K562 (cell line): ENCODE measurements at regions not wholly inside any gene's neighbourhood (a gene's known extent, or its start where the extent isn't known, plus 50 kb on each side); places are given as distances from the start of the nearest gene placed in this dataset.
A peak's percentile ranks its signal among the peaks of the same experiment; 100 is the strongest.

Experiments used
- C11orf30 ChIP-seq: fragments of 450-650 bp; IDR thresholded peaks from 2 replicates; pipeline ENCODE4 v1.6.1; 2016; ENCODE audit warnings: low read depth, mild to moderate bottlenecking
- DACH1 ChIP-seq: fragments of 450-650 bp; IDR thresholded peaks from 2 replicates; pipeline ENCODE4 v1.6.1; 2018; ENCODE audit not compliant: partially characterized antibody
- ELF1 ChIP-seq: fragments of 200-800 bp; sonication (Bioruptor generic); IDR thresholded peaks from 2 replicates; pipeline ENCODE4 v1.6.1; 2016; ENCODE audit warnings: missing genetic modification characterization, missing compliant biosample characterization
- WHSC1 ChIP-seq: IDR thresholded peaks from one replicate; pipeline ENCODE4 v1.6.1; 2012; ENCODE audit warnings: low read length, control low read depth, inconsistent platforms
- ZFP36 ChIP-seq: fragments of 150-350 bp; IDR thresholded peaks from 2 replicates; pipeline ENCODE4 v1.6.1; 2018; ENCODE audit warnings: low read length, low read depth; ENCODE audit not compliant: partially characterized antibody
- ZFPM2 ChIP-seq: fragments of 250-450 bp; sonication (Bioruptor Pico); IDR thresholded peaks from 2 replicates; pipeline ENCODE4 v1.5.1; 2022; ENCODE audit warnings: mild to moderate bottlenecking
- ZKSCAN1 ChIP-seq: fragments of 150-350 bp; IDR thresholded peaks from 2 replicates; pipeline ENCODE4 v1.6.1; 2016; ENCODE audit warnings: low read depth, low read length
- ZKSCAN8 ChIP-seq: fragments of 200-800 bp; sonication (Bioruptor generic); IDR thresholded peaks from 2 replicates; pipeline ENCODE4 v1.6.1; 2016; ENCODE audit warnings: missing genetic modification characterization, missing compliant biosample characterization
- ZNF282 ChIP-seq: sonication (generic); formaldehyde crosslinking; IDR thresholded peaks from 2 replicates; pipeline ENCODE4 v1.8.1; 2023; ENCODE audit warnings: missing genetic modification reagents
- TF ChIP-seq, protein P1 (sequence below): fragments of 450-650 bp; IDR thresholded peaks from 2 replicates; pipeline ENCODE4 v1.6.1; 2016; ENCODE audit warnings: mild to moderate bottlenecking, moderate library complexity
- TF ChIP-seq, protein P2 (sequence below): sonication (generic); formaldehyde crosslinking; IDR thresholded peaks from 2 replicates; pipeline ENCODE4 v1.8.1; 2023; ENCODE audit warnings: mild to moderate bottlenecking, missing genetic modification reagents, moderate library complexity
- TF ChIP-seq, protein P3 (sequence below): IDR thresholded peaks from 2 replicates; pipeline ENCODE4 v1.6.1; 2011; ENCODE audit warnings: borderline replicate concordance, low read depth, mild to moderate bottlenecking, moderate library complexity, low read length; ENCODE audit not compliant: insufficient read depth, poor library complexity, severe bottlenecking

DNA sequence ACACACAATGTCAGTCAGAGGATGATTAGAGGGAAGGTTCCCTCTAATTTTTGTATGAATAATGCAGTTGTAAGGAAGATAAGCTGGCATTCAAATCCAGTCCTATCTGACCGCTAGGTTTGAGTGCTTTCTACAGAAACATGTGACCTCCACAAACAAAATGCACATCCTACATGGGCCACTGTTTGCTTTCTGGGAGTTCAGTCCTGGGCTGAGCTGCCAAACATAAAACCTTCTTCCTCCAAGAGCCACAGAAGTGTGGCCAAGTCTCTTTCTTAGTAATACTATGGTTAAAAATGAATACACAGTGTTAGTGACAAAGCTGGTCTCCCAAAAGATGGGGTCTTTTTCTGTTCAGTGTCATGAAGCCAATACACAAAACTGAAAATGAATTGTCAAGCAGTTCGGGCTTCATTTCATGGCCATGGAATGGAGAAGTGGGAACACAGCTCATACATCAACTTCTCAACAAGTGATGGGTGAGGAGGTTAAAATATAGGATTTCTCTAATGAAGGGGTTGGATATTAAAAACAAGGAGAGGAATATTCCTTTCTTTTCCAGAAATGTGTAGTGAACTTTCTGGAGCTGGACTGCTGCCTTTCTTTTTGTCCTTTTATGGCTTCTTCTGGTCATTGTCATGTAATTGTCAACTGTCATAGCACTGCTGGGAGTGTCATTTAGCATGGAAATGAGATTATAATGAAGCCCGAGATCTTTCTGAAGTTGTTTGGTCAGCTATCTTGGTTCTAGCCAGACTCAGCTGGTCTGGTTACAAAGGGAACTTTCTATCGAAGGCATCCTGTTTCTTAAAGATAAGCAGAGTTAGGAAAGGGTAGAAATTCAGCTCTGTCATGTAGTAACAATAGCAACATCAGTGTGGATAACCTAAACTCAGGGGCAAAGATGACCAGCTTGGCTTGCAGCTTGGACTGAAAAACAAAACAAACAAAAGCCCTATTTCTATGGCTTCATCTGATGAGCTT is 135.1 kb downstream of the CHD1L start (continued):
- TF ChIP-seq, protein P1, sequence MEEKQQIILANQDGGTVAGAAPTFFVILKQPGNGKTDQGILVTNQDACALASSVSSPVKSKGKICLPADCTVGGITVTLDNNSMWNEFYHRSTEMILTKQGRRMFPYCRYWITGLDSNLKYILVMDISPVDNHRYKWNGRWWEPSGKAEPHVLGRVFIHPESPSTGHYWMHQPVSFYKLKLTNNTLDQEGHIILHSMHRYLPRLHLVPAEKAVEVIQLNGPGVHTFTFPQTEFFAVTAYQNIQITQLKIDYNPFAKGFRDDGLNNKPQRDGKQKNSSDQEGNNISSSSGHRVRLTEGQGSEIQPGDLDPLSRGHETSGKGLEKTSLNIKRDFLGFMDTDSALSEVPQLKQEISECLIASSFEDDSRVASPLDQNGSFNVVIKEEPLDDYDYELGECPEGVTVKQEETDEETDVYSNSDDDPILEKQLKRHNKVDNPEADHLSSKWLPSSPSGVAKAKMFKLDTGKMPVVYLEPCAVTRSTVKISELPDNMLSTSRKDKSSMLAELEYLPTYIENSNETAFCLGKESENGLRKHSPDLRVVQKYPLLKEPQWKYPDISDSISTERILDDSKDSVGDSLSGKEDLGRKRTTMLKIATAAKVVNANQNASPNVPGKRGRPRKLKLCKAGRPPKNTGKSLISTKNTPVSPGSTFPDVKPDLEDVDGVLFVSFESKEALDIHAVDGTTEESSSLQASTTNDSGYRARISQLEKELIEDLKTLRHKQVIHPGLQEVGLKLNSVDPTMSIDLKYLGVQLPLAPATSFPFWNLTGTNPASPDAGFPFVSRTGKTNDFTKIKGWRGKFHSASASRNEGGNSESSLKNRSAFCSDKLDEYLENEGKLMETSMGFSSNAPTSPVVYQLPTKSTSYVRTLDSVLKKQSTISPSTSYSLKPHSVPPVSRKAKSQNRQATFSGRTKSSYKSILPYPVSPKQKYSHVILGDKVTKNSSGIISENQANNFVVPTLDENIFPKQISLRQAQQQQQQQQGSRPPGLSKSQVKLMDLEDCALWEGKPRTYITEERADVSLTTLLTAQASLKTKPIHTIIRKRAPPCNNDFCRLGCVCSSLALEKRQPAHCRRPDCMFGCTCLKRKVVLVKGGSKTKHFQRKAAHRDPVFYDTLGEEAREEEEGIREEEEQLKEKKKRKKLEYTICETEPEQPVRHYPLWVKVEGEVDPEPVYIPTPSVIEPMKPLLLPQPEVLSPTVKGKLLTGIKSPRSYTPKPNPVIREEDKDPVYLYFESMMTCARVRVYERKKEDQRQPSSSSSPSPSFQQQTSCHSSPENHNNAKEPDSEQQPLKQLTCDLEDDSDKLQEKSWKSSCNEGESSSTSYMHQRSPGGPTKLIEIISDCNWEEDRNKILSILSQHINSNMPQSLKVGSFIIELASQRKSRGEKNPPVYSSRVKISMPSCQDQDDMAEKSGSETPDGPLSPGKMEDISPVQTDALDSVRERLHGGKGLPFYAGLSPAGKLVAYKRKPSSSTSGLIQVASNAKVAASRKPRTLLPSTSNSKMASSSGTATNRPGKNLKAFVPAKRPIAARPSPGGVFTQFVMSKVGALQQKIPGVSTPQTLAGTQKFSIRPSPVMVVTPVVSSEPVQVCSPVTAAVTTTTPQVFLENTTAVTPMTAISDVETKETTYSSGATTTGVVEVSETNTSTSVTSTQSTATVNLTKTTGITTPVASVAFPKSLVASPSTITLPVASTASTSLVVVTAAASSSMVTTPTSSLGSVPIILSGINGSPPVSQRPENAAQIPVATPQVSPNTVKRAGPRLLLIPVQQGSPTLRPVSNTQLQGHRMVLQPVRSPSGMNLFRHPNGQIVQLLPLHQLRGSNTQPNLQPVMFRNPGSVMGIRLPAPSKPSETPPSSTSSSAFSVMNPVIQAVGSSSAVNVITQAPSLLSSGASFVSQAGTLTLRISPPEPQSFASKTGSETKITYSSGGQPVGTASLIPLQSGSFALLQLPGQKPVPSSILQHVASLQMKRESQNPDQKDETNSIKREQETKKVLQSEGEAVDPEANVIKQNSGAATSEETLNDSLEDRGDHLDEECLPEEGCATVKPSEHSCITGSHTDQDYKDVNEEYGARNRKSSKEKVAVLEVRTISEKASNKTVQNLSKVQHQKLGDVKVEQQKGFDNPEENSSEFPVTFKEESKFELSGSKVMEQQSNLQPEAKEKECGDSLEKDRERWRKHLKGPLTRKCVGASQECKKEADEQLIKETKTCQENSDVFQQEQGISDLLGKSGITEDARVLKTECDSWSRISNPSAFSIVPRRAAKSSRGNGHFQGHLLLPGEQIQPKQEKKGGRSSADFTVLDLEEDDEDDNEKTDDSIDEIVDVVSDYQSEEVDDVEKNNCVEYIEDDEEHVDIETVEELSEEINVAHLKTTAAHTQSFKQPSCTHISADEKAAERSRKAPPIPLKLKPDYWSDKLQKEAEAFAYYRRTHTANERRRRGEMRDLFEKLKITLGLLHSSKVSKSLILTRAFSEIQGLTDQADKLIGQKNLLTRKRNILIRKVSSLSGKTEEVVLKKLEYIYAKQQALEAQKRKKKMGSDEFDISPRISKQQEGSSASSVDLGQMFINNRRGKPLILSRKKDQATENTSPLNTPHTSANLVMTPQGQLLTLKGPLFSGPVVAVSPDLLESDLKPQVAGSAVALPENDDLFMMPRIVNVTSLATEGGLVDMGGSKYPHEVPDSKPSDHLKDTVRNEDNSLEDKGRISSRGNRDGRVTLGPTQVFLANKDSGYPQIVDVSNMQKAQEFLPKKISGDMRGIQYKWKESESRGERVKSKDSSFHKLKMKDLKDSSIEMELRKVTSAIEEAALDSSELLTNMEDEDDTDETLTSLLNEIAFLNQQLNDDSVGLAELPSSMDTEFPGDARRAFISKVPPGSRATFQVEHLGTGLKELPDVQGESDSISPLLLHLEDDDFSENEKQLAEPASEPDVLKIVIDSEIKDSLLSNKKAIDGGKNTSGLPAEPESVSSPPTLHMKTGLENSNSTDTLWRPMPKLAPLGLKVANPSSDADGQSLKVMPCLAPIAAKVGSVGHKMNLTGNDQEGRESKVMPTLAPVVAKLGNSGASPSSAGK = 0 out of 2 replicates have a peak, but pooled peaks have one; percentile 41
- no peak for TF ChIP-seq ZNF282 (CRISPR knock-in tag)
- TF ChIP-seq, protein P2, sequence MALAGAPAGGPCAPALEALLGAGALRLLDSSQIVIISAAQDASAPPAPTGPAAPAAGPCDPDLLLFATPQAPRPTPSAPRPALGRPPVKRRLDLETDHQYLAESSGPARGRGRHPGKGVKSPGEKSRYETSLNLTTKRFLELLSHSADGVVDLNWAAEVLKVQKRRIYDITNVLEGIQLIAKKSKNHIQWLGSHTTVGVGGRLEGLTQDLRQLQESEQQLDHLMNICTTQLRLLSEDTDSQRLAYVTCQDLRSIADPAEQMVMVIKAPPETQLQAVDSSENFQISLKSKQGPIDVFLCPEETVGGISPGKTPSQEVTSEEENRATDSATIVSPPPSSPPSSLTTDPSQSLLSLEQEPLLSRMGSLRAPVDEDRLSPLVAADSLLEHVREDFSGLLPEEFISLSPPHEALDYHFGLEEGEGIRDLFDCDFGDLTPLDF (CRISPR knock-in tag) = no peak
- no peak for TF ChIP-seq WHSC1
- TF ChIP-seq ZKSCAN1 = 0 out of 2 replicates have a peak, but pooled peaks have one; percentile 40
- peak; percentile 15 for TF ChIP-seq ZFP36
- TF ChIP-seq, protein P3, sequence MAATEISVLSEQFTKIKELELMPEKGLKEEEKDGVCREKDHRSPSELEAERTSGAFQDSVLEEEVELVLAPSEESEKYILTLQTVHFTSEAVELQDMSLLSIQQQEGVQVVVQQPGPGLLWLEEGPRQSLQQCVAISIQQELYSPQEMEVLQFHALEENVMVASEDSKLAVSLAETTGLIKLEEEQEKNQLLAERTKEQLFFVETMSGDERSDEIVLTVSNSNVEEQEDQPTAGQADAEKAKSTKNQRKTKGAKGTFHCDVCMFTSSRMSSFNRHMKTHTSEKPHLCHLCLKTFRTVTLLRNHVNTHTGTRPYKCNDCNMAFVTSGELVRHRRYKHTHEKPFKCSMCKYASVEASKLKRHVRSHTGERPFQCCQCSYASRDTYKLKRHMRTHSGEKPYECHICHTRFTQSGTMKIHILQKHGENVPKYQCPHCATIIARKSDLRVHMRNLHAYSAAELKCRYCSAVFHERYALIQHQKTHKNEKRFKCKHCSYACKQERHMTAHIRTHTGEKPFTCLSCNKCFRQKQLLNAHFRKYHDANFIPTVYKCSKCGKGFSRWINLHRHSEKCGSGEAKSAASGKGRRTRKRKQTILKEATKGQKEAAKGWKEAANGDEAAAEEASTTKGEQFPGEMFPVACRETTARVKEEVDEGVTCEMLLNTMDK = no peak
- peak; percentile 87 for TF ChIP-seq C11orf30
- no peak; the same call in none of the 2 replicates for TF ChIP-seq ZKSCAN8 (CRISPR knock-in tag)
- TF ChIP-seq DACH1 = peak; percentile 53
- TF ChIP-seq ELF1 (tag) = no peak
- TF ChIP-seq ZFPM2 = no peak
